ENCODE measurements at regions not wholly inside any gene's neighbourhood (a gene's known extent, or its start where the extent isn't known, plus 50 kb on each side); places are given as distances from the start of the nearest gene placed in this dataset.

DNA sequence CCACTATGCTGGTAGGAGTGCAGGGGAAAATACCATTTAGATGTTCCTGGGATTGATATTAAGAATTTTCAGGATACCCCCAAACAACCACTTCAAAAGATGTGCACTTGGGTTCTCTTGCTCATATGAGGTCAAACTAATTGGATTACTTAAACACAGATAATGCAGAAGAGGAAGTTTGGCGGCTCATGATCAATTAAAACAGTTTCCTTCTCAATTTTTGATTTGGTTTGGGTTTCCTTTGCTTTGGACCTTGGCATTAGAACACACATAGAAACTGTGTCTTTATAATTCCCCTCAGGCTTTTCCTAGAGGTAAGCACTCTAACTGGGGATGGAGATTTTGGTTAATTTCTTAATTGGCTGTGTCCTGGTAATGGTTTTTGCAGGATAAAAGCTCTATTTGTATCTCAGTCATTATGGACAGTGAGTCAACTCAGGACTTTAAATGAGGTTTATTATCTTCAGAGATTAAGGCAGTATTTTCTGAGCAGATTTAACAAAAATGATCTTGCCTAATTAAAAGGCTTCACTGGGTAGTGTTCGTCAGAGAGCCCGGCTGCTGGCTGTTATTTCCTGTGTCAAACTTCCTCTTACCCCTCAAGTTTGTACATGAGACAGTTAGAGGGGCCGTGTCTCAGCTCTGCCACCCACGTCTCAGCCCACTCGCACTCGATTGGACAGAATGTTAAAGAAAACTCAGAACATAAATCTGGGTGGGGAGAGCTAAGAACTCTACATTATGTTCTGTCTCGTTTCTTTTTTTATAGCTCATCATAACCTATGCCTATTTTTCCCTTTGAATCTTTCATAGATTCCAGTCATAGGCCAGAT, 50.3 kb upstream of the PREP start:
- no peak for TF ChIP-seq CTCF (IDR thresholded peaks at IDR 0.05; ENCODE audit: insufficient read depth, low read length, severe bottlenecking)
- H3K27me3 ChIP-seq (ENCODE audit: control insufficient read depth, insufficient read depth, low read length): no peaks in the 10 kb centered on the region
- DNase-seq (ENCODE audit: low read depth): no peak
- no peaks in the 10 kb centered on the region for H3K36me3 ChIP-seq (ENCODE audit: control insufficient read depth, insufficient read depth, low read length)
- no peak overlapping the region for H3K4me3 ChIP-seq (ENCODE audit: low read depth, low read length)
- no peak for FAIRE-seq

Data from bronchial epithelial cell (primary cell).